ENCODE measurements at regions not wholly inside any gene's neighbourhood (a gene's known extent, or its start where the extent isn't known, plus 50 kb on each side); places are given as distances from the start of the nearest gene placed in this dataset.
"Not testable (repeated sequence)": the region's sequence is repeated elsewhere in the genome, so short reads cannot be mapped to it uniquely, and the experiment has no call there.

- DNase-seq: no peak
Observed at GRCh38 chr3:35446896-35447295, 192.4 kb upstream of the ARPP21 start.

GRCh38 chr3:35448121-35448520 is 191.2 kb upstream of the ARPP21 start:
- DNase-seq: no peak

GRCh38 chr3:35448681-35449080 is 190.6 kb upstream of the ARPP21 start:
- no peak for DNase-seq

- not testable (repeated sequence) for DNase-seq
Observed at GRCh38 chr3:35454819-35455218, 184.5 kb upstream of the ARPP21 start.

- no peak for DNase-seq
Observed at GRCh38 chr3:35473956-35474355, 165.4 kb upstream of the ARPP21 start.

- DNase-seq: not testable (repeated sequence)
Observed at GRCh38 chr3:35482566-35482965, 156.8 kb upstream of the ARPP21 start.

- DNase-seq: no peak
Observed at GRCh38 chr3:35483131-35483530, 156.2 kb upstream of the ARPP21 start.

GRCh38 chr3:35484929-35485530 is 154.3 kb upstream of the ARPP21 start:
- DNase-seq: no peak

- DNase-seq: no peak
Observed at GRCh38 chr3:35486295-35486694, 153.0 kb upstream of the ARPP21 start.

GRCh38 chr3:35487376-35487775 is 151.9 kb upstream of the ARPP21 start:
- DNase-seq: no peak

- DNase-seq: no peak
Observed at GRCh38 chr3:35488526-35488925, 150.8 kb upstream of the ARPP21 start.

- DNase-seq: no peak
Observed at GRCh38 chr3:35492841-35493240, 146.5 kb upstream of the ARPP21 start.

GRCh38 chr3:35498506-35499210 is 140.7 kb upstream of the ARPP21 start:
- DNase-seq: no peak

GRCh38 chr3:35500641-35501350 is 138.5 kb upstream of the ARPP21 start:
- no peak for DNase-seq

- no peak for DNase-seq
Observed at GRCh38 chr3:35502699-35503098, 136.6 kb upstream of the ARPP21 start.

GRCh38 chr3:35505181-35505580 is 134.1 kb upstream of the ARPP21 start:
- peak; percentile 33 for DNase-seq

- no peak for DNase-seq
Observed at GRCh38 chr3:35505772-35506171, 133.6 kb upstream of the ARPP21 start.

- DNase-seq: no peak
Observed at GRCh38 chr3:35519936-35520335, 119.4 kb upstream of the ARPP21 start.

GRCh38 chr3:35521196-35521595 is 118.1 kb upstream of the ARPP21 start:
- DNase-seq: no peak

- DNase-seq: no peak
Observed at GRCh38 chr3:35522450-35522849, 116.9 kb upstream of the ARPP21 start.

- DNase-seq: no peak
Observed at GRCh38 chr3:35523074-35523473, 116.3 kb upstream of the ARPP21 start.

- no peak for DNase-seq
Observed at GRCh38 chr3:35523838-35524237, 115.5 kb upstream of the ARPP21 start.

- no peak for DNase-seq
Observed at GRCh38 chr3:35524856-35525255, 114.5 kb upstream of the ARPP21 start.

- no peak for DNase-seq
Observed at GRCh38 chr3:35528728-35529127, 110.6 kb upstream of the ARPP21 start.

Measured in NCI-H1436 treated with DMSO at 0.1 percent for 48 hours (cell line).